Stomach (tissue), 8 donors: ENCODE measurements at regions not wholly inside any gene's neighbourhood (a gene's known extent, or its start where the extent isn't known, plus 50 kb on each side); places are given as distances from the start of the nearest gene placed in this dataset.
"Not testable (repeated sequence)": the region's sequence is repeated elsewhere in the genome, so short reads cannot be mapped to it uniquely, and the experiment has no call there.

Experiments
- DNase-seq, 2 donors: peaks; one replicate each; pipeline versions ENCODE4 v3.0.0 to v3.0.0-alpha.2; 2013 to 2019
- H3K27ac ChIP-seq, 5 donors: fragments of 200-600 bp in 4 of 5; sonication (generic) in 4 of 5; one replicate each; pipeline ENCODE4 v1.5.1; 2013 to 2019; ENCODE audit warnings: mild to moderate bottlenecking in 1 of 5, moderate library complexity in 1 of 5
- H3K27me3 ChIP-seq, 3 donors: fragments of 200-600 bp; sonication (generic); one replicate each; pipeline ENCODE4 v1.5.1; 2017 to 2019; ENCODE audit warnings: mixed run types in 1 of 3
- H3K36me3 ChIP-seq, 4 donors: fragments of 200-600 bp; sonication (generic); 1 replicate in 3 of 4; 2 replicates in 1 of 4; pipeline ENCODE4 v1.5.1; 2016 to 2019
- H3K4me1 ChIP-seq, 4 donors: fragments of 200-600 bp; sonication (generic); one replicate each; pipeline ENCODE4 v1.5.1; 2016 to 2019
- H3K4me3 ChIP-seq, 4 donors: fragments of 200-600 bp; sonication (generic) in 3 of 4; one replicate each; pipeline ENCODE4 v1.5.1; 2016 to 2019; ENCODE audit warnings: mild to moderate bottlenecking in 1 of 4
- H3K9me3 ChIP-seq, 4 donors: fragments of 200-600 bp; sonication (generic); one replicate each; pipeline ENCODE4 v1.5.1; 2016 to 2019
- EP300 ChIP-seq: sonication (generic); formaldehyde crosslinking; IDR thresholded peaks from one replicate; pipeline ENCODE4 v1.6.1; 2017; ENCODE audit warnings: antibody characterized with exemption
- POLR2A ChIP-seq, 4 donors: fragments of 450-650 bp; IDR thresholded peaks; one replicate each; pipeline ENCODE4 v1.6.1; 2016; ENCODE audit warnings: antibody characterized with exemption in 4 of 4, control low read depth in 2 of 4, mild to moderate bottlenecking in 1 of 4, moderate library complexity in 1 of 4
- POLR2AphosphoS5 ChIP-seq, 3 donors: sonication (generic); formaldehyde crosslinking; IDR thresholded peaks; one replicate each; pipeline ENCODE4 v1.6.1; 2016; ENCODE audit warnings: antibody characterized with exemption in 3 of 3
- WGBS, 5 donors: extraction: QIAGEN DNeasy Blood & Tissue Kit in 3 of 5; methylation state at CpG; one replicate each; pipeline versions ENCODE4 v1.1.5 to v1.1.7; 2013 to 2018; 5-methylcytosine and 5-hydroxymethylcytosine counted together
- intact Hi-C: fragments of 100-400 bp; cut with DNase I; formaldehyde crosslinking; loops from one replicate; pipeline ENCODE4 v1.15.1; 2023; ENCODE audit warnings: low total_unique reads
- TF ChIP-seq, protein P1 (sequence below), 7 experiments: fragments of 450-650 bp in 4 of 7; fragments of 200-600 bp in 3 of 7; sonication (generic) in 3 of 7; IDR thresholded peaks; one replicate each; pipeline ENCODE4 v1.5.1; 2016 to 2019; ENCODE audit warnings: antibody characterized with exemption in 7 of 7, control low read depth in 2 of 7, mild to moderate bottlenecking in 1 of 7
- donor health status: healthy with polysubstance abuse.
- donor health status: Bipolar disorder and iron deficiency.
- donor health status: healthy.

DNA sequence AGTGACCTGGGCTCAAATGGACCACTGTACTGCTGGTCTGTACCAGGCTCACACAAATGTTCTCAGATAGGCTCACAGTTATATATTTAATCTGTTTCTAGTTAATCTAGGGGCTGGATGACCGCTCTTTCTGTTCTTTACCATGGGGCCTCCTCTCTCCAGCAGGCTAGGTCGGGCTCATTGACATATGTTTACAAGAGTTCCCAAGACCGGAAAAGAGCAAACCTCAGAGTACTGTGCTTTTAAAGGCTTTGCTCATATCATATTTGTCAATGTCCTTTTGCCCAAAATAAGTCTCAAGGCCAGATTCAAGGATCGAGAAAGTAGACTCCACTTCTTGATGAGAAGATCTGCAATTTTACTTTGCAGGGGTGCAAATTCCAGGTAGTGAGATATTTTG lies 348.0 kb upstream of the EPHA6 start:
- intact Hi-C loops = no loop called here
- DNase-seq = no peak
- Histone ChIP-seq H3K27me3 (no peaks in the 10 kb centered on the region), H3K4me3 (no peak overlapping the region), H3K36me3 (no peaks in the 10 kb centered on the region), H3K9me3 (no peaks in the 10 kb centered on the region), H3K4me1 (no peaks in the 10 kb centered on the region), H3K27ac (no peak overlapping the region)
- TF ChIP-seq POLR2A (IDR thresholded peaks at IDR 0.05) = no peak
- TF ChIP-seq, protein P1, sequence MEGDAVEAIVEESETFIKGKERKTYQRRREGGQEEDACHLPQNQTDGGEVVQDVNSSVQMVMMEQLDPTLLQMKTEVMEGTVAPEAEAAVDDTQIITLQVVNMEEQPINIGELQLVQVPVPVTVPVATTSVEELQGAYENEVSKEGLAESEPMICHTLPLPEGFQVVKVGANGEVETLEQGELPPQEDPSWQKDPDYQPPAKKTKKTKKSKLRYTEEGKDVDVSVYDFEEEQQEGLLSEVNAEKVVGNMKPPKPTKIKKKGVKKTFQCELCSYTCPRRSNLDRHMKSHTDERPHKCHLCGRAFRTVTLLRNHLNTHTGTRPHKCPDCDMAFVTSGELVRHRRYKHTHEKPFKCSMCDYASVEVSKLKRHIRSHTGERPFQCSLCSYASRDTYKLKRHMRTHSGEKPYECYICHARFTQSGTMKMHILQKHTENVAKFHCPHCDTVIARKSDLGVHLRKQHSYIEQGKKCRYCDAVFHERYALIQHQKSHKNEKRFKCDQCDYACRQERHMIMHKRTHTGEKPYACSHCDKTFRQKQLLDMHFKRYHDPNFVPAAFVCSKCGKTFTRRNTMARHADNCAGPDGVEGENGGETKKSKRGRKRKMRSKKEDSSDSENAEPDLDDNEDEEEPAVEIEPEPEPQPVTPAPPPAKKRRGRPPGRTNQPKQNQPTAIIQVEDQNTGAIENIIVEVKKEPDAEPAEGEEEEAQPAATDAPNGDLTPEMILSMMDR (IDR thresholded peaks at IDR 0.05) = no peak
- TF ChIP-seq EP300 = no peak
- no peak for TF ChIP-seq POLR2AphosphoS5 (IDR thresholded peaks at IDR 0.05)
- WGBS, 5 donors = 38 to 62% (median 57%) methylated on average over 4 of the region's 4 CpGs

DNA sequence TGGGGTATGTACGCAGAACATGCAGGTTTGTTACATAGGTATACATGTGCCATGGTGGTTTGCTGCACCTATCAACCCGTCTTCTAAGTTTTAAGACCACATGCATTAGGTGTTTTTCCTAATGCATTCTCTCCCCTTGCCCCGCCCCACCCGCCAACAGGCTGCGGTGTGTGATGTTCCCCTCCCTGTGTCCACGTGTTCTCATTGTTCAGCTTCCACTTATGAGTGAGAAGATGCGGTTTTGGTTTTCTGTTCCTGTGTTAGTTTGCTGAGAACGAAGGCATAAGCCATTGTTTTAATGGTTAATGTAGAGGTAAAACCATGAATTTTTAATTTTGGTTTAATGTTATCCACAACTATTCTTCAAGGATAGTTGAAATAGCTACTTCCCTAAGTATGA lies 346.8 kb upstream of the EPHA6 start:
- WGBS, 5 donors = 87 to 90% (median 90%) methylated on average over 8 of the region's 8 CpGs
- H3K4me3 ChIP-seq = no peak overlapping the region
- no peaks in the 10 kb centered on the region for H3K9me3 ChIP-seq
- DNase-seq = no peak
- no peak overlapping the region for H3K27ac ChIP-seq
- no peaks in the 10 kb centered on the region for H3K4me1 ChIP-seq
- no peaks in the 10 kb centered on the region for H3K27me3 ChIP-seq
- no peaks in the 10 kb centered on the region for H3K36me3 ChIP-seq
- no peak for TF ChIP-seq EP300
- TF ChIP-seq POLR2A (IDR thresholded peaks at IDR 0.05) = no peak
- TF ChIP-seq, protein P1 (IDR thresholded peaks at IDR 0.05) = no peak
- TF ChIP-seq POLR2AphosphoS5 (IDR thresholded peaks at IDR 0.05) = no peak
- intact Hi-C loops = no loop called here

DNA sequence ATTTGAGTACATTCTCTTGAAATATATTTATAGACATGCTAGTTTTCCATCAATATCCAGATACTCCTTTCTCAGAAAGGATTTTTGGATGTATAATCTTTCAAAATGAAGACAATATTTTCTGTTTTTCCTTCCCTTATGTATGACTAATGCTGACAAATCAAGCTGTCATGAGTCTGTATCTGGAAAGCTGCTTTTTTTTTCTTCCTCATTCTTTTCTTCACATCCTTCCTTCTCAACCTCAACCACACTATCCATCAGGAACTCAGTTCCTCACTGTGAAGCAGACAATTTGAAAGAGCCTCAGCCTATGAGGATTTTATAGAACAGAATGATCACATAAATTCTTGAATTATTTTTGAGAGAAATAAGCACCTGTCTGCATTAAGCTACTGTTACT lies 335.9 kb upstream of the EPHA6 start:
- no peak overlapping the region for H3K4me3 ChIP-seq
- no peaks in the 10 kb centered on the region for H3K36me3 ChIP-seq
- no peak for DNase-seq
- H3K9me3 ChIP-seq = peaks cover 0 to 9% (median 0%) of the 10 kb centered on the region in 4 donors
- H3K27ac ChIP-seq = no peak overlapping the region
- no peaks in the 10 kb centered on the region for H3K4me1 ChIP-seq
- TF ChIP-seq POLR2AphosphoS5 (IDR thresholded peaks at IDR 0.05) (no peak), POLR2A (IDR thresholded peaks at IDR 0.05) (no peak)
- intact Hi-C loops = no loop called here
- H3K27me3 ChIP-seq = no peaks in the 10 kb centered on the region

DNA sequence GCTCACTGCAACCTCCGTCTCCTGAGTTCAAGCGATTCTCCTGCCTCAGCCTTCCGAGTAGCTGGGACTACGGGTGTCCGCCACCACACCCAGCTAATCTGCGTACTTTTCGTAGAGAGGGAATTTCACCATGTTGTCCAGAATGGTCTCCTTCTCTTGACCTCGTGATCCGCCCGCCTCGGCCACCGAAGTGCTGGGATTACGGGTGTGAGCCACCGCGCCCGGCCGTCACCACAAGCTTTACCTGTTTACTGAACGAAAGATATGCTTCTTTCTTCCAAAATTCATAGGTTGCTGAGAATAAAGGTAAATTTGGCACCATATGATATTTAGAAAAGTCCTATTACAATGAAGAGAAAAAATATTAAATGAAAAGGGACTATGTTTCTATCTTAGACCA lies 333.5 kb upstream of the EPHA6 start:
- no peak for DNase-seq
- no peak overlapping the region for H3K27ac ChIP-seq
- intact Hi-C loops = no loop called here
- TF ChIP-seq POLR2AphosphoS5 (IDR thresholded peaks at IDR 0.05) = no peak
- TF ChIP-seq, protein P1 (IDR thresholded peaks at IDR 0.05) = no peak
- TF ChIP-seq EP300 = no peak
- TF ChIP-seq POLR2A (IDR thresholded peaks at IDR 0.05) = no peak
- H3K27me3 ChIP-seq = no peaks in the 10 kb centered on the region
- no peaks in the 10 kb centered on the region for H3K36me3 ChIP-seq
- no peaks in the 10 kb centered on the region for H3K4me1 ChIP-seq
- WGBS, 5 donors = 93 to 96% (median 94%) methylated on average over 18 of the region's 18 CpGs
- H3K4me3 ChIP-seq = no peak overlapping the region
- peaks cover 0 to 9% (median 0%) of the 10 kb centered on the region in 4 donors for H3K9me3 ChIP-seq

DNA sequence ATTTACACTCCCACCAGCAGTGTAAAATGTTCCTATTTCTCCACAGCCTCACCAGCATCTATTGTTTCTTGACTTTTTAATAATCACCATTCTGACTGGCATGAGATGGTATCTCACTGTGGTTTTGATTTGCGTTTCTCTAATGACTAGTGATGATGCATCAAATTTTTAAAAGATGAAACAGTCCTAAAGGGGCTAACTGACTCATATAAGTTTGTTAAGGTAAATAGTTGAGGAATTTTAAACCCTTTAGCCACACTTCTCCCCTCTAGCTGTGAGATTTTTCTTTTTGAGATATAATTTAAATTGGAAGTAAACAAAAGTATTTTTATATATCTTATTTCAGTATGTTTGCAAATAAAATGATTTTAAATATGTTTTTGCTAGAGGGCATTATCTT lies 331.2 kb upstream of the EPHA6 start:
- H3K36me3 ChIP-seq, H3K4me1 ChIP-seq, DNase-seq, H3K27me3 ChIP-seq, H3K4me3 ChIP-seq, H3K9me3 ChIP-seq, intact Hi-C loops, H3K27ac ChIP-seq: not testable (repeated sequence)
- WGBS, 5 donors = 73 to 85% (median 82%) methylated on average over 1 of the region's 1 CpG

DNA sequence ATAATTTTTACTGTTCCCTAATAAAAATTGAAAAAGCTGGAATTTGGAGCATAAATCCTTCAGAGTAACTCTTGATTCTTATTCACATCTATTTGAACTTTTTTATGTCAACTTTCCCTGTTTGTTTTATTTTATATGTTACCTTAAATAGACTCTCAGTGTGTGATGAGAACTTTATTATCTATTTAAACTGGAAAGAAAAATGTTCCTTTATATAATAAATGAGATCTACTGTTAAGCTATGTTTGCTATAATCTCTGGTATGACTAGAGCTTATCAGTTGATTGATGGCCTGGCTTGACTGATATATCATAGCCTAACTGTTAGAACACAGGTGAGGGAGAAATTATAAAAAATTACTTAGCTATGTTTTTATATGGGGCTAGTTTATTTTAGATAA lies 330.6 kb upstream of the EPHA6 start:
- no peaks in the 10 kb centered on the region for H3K27me3 ChIP-seq
- peaks cover 0 to 9% (median 0%) of the 10 kb centered on the region in 4 donors for H3K9me3 ChIP-seq
- H3K36me3 ChIP-seq = no peaks in the 10 kb centered on the region
- no peak for DNase-seq
- TF ChIP-seq POLR2AphosphoS5 (IDR thresholded peaks at IDR 0.05) = no peak
- no peak for TF ChIP-seq EP300
- TF ChIP-seq, protein P1 (IDR thresholded peaks at IDR 0.05) = no peak
- no peak for TF ChIP-seq POLR2A (IDR thresholded peaks at IDR 0.05)
- H3K4me1 ChIP-seq = no peaks in the 10 kb centered on the region
- no peak overlapping the region for H3K4me3 ChIP-seq
- H3K27ac ChIP-seq = no peak overlapping the region
- intact Hi-C loops = no loop called here
